Nephron progenitor cell (in vitro differentiated cells): ENCODE measurements at regions not wholly inside any gene's neighbourhood (a gene's known extent, or its start where the extent isn't known, plus 50 kb on each side); places are given as distances from the start of the nearest gene placed in this dataset.
A peak's percentile ranks its signal among the peaks of the same experiment; 100 is the strongest.

Experiments used
- DNase-seq: peaks from one replicate; pipeline ENCODE4 v3.0.0; 2021
- H3K27ac Mint-ChIP-seq: 2 replicates; pipeline ENCODE4 v1.8.0; 2021; ENCODE audit warnings: mild to moderate bottlenecking, moderate library complexity, mixed read lengths
- H3K27me3 Mint-ChIP-seq: 2 replicates; pipeline ENCODE4 v1.8.0; 2021; ENCODE audit warnings: mild to moderate bottlenecking, low read depth, mixed read lengths; ENCODE audit not compliant: poor library complexity
- H3K36me3 Mint-ChIP-seq: 2 replicates; pipeline ENCODE4 v1.8.0; 2021; ENCODE audit warnings: low read depth, mixed read lengths
- H3K4me1 Mint-ChIP-seq: 2 replicates; pipeline ENCODE4 v1.8.0; 2021; ENCODE audit warnings: mixed read lengths
- H3K4me3 Mint-ChIP-seq: 2 replicates; pipeline ENCODE4 v1.8.0; 2021; ENCODE audit warnings: mild to moderate bottlenecking, moderate library complexity, mixed read lengths
- H3K9me3 Mint-ChIP-seq: 2 replicates; pipeline ENCODE4 v1.8.0; 2021; ENCODE audit warnings: mild to moderate bottlenecking, moderate library complexity, mixed read lengths
- TF ChIP-seq, protein P1 (sequence below): fragments of 200-600 bp; sonication (generic); IDR thresholded peaks from 2 replicates; pipeline ENCODE4 v1.5.0; 2021; ENCODE audit warnings: antibody characterized with exemption

- H3K27me3 Mint-ChIP-seq: peaks cover 6% of the 10 kb centered on the region
- DNase-seq: no peak
- H3K4me3 Mint-ChIP-seq: no peak overlapping the region
- no peaks in the 10 kb centered on the region for H3K36me3 Mint-ChIP-seq
- TF ChIP-seq, protein P1, sequence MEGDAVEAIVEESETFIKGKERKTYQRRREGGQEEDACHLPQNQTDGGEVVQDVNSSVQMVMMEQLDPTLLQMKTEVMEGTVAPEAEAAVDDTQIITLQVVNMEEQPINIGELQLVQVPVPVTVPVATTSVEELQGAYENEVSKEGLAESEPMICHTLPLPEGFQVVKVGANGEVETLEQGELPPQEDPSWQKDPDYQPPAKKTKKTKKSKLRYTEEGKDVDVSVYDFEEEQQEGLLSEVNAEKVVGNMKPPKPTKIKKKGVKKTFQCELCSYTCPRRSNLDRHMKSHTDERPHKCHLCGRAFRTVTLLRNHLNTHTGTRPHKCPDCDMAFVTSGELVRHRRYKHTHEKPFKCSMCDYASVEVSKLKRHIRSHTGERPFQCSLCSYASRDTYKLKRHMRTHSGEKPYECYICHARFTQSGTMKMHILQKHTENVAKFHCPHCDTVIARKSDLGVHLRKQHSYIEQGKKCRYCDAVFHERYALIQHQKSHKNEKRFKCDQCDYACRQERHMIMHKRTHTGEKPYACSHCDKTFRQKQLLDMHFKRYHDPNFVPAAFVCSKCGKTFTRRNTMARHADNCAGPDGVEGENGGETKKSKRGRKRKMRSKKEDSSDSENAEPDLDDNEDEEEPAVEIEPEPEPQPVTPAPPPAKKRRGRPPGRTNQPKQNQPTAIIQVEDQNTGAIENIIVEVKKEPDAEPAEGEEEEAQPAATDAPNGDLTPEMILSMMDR: no peak
- no peaks in the 10 kb centered on the region for H3K9me3 Mint-ChIP-seq
- H3K4me1 Mint-ChIP-seq: peaks cover 40% of the 10 kb centered on the region
- H3K27ac Mint-ChIP-seq: no peak overlapping the region
Observed at GRCh38 chr15:66615846-66616245, 50.0 kb upstream of the LCTL start.

DNA sequence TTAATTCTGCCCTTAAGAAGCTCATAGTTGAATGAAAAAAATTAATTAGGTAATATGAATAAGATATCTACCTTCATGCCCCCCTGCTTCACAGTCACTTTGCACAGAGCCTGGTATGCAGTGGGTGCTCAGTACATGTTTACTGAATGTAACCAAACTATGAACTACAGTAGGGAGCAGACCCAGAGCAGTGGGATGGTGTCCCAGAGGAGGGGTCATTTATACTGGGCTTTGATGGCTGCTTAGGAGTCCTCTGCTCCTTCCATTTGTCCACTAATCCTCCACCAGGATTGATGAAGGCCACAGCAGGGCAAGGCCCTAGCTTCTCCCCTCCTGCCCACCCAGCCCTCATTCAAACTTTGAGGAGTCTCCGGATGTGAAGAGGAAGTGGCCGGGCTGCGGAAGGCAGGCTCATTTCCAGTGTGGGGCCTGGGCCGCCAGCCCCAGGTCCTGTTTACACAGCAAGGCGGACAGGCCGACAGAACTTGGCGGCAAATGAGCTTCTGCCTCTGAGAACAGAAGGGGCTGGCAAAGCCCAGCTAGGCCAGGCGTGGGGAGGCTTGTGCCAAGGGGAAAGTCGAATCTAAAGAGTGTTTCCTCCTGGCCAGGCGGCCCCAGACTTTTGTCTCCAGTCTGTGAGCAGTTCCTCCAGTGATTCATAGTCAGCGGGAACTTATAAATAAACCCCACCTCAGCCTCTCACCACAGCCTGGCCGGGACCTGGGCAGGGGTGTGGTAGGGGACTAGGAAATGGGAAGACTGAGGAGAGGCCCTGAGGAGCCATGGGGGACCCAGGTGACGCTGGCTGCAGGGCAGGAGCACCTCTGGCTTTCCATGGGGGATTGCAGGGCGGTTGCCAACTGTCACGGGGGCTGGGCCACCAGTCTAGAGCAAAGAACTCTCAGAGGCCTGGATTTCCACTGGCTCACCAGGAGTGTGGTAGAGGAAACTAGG lies 51.6 kb upstream of the LCTL start:
- TF ChIP-seq, protein P1: no peak
- Mint-ChIP-seq H3K36me3 (no peaks in the 10 kb centered on the region), H3K4me1 (peaks cover 50% of the 10 kb centered on the region), H3K27me3 (peaks cover 15% of the 10 kb centered on the region), H3K9me3 (no peaks in the 10 kb centered on the region), H3K27ac (peak overlapping the region; percentile 93), H3K4me3 (no peak overlapping the region)
- no peak for DNase-seq

- H3K9me3 Mint-ChIP-seq: no peaks in the 10 kb centered on the region
- no peak overlapping the region for H3K27ac Mint-ChIP-seq
- peaks cover 52% of the 10 kb centered on the region for H3K4me1 Mint-ChIP-seq
- H3K4me3 Mint-ChIP-seq: no peak overlapping the region
- peaks cover 19% of the 10 kb centered on the region for H3K27me3 Mint-ChIP-seq
- peak; percentile 84 for DNase-seq
- no peaks in the 10 kb centered on the region for H3K36me3 Mint-ChIP-seq
- TF ChIP-seq, protein P1: peak; percentile 88
Observed at GRCh38 chr15:66619152-66619903, 53.5 kb upstream of the LCTL start.

- no peak for DNase-seq
- Mint-ChIP-seq H3K27ac (no peak overlapping the region), H3K27me3 (peaks cover 19% of the 10 kb centered on the region), H3K4me1 (peaks cover 44% of the 10 kb centered on the region), H3K9me3 (no peaks in the 10 kb centered on the region), H3K36me3 (no peaks in the 10 kb centered on the region), H3K4me3 (no peak overlapping the region)
- TF ChIP-seq, protein P1: no peak
Observed at GRCh38 chr15:66620341-66620740, 54.5 kb upstream of the LCTL start.

GRCh38 chr15:66620744-66621344 lies 55.0 kb upstream of the LCTL start:
- Mint-ChIP-seq H3K27ac (no peak overlapping the region), H3K36me3 (no peaks in the 10 kb centered on the region), H3K4me3 (peak overlapping the region; percentile 54), H3K27me3 (peaks cover 19% of the 10 kb centered on the region), H3K9me3 (no peaks in the 10 kb centered on the region), H3K4me1 (peaks cover 40% of the 10 kb centered on the region)
- TF ChIP-seq, protein P1: no peak
- no peak for DNase-seq
